Hematopoietic multipotent progenitor cell treated with erythropoietin and hydrocortisone succinate and interleukin-3 and kit ligand, for 4 days (in vitro differentiated cells): ENCODE measurements at regions not wholly inside any gene's neighbourhood (a gene's known extent, or its start where the extent isn't known, plus 50 kb on each side); places are given as distances from the start of the nearest gene placed in this dataset.
A peak's percentile ranks its signal among the peaks of the same experiment; 100 is the strongest.

Experiments used
- DNase-seq: peaks from one replicate; pipeline ENCODE4 v3.0.0-alpha.2; 2015

DNA sequence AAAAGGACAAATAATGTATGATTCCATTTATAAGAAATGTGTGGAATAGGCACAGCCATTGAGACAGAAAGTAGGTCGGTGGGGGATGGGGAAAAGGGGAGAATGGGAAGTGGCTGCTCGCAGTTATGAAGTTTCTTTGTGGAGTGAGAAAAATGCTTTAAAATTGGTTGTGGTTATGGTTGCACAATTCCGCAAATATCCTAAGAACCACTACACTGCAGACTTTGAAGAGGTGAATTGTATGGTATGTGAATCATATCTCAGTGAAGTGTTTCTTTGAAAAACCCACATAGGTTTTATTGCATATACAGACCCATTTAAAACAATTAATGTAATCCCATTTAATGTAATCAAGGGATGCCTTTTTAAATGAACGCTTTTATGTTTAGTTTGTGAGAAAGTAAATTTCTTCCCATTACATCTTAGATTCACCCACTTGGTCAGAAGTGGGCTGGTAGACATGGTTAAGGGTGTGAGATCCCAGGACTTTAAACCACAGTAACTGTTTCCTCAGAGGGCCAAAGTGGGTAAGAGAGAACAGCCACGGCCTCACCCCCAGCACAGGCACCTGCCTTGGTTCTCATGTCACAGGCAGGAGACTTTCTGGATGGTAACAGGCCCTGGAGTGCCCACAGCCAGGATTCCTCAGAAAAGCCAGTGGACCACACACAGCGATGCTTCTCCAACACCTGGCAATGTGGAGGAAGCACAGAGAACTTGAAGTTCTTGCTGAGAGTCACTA lies 119.3 kb upstream of the GJB6 start:
- DNase-seq, result no peak

DNA sequence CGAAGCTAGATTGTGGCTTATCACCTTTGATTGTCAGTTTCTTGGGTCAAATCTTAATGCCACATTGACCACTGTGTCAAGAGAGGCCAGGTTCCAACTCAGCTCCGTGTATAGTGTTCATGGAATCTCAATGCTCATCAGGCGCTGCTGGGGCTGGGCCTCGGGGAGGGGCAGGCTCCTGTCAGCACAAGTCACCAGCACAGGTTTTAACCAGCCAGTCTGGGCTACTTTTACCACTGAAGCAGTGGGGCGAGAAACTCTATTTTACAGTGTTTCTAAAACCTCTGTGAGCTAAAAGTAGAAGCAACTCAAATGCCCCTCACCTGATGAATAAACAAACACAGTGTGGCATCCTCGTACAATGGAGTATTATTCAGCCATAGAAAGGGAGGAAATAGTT lies 118.7 kb upstream of the GJB6 start:
- no peak for DNase-seq

DNA sequence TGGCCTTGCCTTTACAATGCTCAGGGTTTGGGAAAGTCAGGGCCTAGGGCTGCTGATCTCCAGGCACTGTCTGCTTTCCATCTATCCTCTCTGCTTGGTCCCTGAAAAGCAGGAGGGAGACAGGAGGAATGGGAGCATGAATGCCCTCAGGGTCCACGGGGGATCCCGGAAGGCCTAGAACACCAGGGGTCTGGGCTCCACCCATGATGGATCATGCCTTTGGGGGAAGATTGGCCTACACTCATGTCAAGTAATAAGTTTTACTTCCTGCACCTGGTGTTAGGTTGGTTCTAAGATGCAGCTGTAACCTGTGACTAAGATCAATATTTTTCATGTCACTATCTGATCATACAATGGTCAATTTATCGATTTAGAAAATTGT lies 118.3 kb upstream of the GJB6 start:
- DNase-seq, result no peak

DNA sequence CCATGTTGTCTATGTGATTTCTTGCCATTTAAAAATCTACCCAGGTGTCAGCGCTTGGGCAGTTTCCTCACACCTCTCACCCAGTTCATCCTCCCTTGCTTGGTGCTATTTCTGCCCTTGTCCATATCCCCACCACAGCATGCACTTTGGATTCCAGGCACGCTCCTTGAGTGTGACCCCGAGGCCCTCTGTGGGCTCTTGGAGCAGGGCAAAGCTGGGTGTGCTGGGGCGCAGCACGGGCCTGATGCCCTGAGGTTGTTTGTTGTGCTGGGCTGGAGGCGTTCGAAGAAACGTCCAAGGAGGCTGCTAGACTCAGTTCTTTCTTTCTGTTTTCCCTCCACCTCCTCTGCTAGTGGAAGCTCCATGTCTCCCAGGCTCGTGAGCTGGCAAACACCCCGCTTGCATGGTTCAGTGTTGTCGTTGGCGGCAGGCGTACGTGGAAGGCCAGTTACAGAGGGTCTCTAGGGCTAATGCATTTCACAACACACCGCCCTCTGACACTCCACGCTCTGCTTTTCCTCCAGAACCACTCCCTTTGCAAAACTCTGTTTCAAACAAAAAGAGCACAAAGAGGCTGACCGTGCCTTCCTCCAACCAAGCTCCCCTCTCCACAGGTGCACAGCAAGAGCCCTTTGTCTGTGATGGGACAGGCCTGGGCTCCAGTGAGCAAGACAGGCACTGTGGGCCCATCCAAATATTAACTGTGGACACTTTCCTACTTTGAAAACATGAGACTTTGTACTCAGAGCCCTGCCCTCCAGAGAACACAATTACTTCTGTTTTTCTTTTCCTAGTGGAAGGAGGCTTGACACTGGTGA lies 117.7 kb upstream of the GJB6 start:
- no peak for DNase-seq

DNA sequence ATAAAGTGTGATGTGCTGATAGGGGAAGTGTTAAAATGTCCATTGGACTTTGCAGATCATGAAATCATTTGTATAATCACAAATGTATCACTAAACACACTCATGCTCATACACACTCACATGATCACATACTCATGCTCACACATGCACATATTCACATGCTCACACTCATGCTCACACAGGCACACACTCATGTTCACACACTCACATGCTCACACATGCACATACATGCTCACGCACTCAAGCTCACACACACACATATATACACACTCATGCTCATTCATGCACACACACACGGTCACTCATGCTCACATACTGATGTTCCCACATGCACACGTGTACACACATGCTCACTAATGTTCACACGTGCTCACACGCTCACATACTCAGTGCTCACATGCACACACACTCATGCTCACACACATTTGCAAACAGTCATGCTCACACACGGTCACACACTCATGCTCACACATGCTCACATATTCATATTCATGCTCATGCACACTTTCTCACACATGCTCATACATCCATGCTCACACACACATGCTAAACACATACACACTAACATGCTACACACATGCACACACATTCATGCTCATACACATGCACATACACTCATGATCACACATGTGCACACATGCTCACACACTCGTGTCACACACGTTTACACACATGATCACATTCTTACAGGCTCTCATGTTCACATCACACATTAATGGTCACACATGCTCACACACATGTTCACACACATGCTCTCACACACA lies 116.7 kb upstream of the GJB6 start:
- no peak for DNase-seq

DNA sequence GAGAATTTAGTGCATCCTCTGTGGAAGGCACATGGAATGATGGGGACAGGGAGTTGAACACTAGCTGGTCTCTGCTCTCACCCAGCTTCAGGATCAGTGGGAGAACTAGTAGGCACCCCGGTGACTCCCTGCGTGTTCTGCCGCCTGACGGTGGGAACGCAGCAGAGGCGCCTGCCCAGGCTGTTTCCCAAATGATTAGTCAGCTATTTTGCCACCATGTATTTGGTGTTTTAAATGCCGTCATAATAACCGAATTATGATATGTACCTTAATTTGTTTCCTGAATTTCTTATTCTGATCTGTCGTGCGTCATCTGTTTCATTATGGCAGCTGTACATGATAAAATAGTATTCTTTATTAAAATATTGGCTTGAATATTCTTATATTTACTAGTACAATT lies 115.9 kb upstream of the GJB6 start:
- no peak for DNase-seq

DNA sequence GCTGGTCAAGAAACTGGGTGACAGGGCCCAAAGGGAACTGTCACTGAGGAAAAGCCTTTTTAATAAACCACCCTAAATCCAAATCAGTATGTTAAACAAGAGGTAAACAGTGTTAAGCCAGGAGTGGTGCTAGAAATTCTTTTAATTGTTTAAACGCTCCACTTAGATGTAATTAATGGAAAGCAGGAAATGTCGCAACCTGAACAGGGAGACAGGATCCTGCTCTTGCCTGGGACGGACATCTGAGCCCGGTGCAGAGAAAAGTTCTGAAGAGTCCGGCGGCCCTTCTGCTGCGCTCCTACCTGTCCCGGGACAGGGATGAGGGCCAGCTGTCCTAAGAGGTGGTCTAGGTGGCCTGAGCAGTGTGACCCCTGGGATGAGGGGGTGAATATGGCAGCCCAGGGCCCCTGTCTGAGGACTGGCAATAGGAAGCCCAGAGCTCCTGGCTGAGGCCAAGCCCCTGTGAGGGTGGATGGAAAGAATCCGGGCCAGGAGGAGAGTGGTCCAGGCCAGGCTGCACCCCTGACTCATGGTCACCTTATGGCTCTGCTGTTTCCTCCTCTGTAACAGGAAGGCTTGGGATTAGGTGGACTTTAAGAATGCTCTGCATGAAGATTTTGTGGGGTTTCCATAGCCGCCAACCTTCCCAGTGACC lies 112.8 kb upstream of the GJB6 start:
- no peak for DNase-seq

DNA sequence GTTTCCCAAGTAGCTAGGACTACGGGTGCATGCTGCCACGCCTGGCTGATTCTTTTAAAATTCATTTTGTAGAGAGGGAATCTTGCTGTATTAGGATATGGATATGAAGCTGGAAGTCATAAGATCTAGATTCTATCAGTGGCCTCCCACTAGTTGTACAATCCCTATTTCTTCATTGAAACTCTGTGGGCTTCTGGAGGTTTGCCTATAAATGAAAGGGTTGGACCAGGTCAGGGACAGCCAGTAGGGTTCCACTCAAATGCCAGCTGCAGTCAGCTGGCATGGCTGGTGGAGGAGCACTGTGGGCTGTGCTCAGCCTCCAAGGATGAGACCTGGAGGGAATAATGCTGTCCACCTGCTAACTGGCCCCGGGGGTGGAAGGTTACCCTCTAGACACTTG lies 110.2 kb upstream of the GJB6 start:
- no peak for DNase-seq

DNA sequence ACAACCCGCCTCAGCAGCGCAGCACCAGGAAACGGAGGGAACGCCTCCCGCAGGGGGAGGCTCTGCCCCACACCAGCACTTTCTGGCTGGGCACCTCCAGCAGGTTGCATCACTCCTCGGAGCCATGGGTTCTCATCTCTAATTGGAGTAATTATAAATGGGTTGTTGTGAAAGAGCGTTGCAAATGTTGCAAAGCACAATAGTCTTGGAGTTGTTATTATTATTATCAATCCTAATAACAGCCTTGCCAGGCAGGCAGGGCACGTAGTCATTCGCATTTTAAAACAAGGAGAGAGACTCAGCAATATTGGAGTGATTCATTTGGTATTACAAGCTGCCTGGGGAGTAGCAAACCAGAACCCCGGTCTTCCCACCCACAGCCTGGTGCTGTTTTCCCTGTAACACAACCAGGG lies 108.6 kb upstream of the GJB6 start:
- peak; percentile 17 for DNase-seq

DNA sequence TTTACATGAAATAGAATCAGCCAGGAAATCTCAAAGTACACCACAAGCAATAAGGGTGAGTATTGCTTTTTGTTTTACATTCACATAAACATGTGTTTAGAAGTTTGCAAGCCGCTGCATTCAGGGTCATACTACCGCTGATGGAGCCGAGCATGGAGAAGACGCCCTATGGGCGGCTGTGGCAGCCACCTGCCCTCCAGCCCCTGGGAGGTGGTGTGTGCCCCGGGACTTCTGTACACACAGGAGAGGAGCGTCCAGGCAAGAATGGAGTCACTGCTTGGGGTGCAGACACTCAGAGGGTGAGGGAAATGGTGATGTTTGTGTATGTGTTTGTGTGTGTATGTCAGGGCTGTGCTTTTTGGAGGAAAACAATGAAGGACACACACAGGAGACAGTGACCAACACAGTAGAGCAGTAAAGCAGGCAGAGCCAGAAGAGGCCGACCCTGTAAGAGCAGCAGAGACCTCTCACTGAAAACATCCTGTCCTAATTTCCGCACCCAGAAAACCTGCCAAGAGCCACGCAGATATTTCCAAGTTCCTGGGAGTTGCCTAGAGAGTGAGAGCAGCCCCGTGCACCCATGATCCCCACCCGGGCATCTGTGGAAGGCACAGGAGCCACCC lies 108.1 kb upstream of the GJB6 start:
- DNase-seq, result no peak

DNA sequence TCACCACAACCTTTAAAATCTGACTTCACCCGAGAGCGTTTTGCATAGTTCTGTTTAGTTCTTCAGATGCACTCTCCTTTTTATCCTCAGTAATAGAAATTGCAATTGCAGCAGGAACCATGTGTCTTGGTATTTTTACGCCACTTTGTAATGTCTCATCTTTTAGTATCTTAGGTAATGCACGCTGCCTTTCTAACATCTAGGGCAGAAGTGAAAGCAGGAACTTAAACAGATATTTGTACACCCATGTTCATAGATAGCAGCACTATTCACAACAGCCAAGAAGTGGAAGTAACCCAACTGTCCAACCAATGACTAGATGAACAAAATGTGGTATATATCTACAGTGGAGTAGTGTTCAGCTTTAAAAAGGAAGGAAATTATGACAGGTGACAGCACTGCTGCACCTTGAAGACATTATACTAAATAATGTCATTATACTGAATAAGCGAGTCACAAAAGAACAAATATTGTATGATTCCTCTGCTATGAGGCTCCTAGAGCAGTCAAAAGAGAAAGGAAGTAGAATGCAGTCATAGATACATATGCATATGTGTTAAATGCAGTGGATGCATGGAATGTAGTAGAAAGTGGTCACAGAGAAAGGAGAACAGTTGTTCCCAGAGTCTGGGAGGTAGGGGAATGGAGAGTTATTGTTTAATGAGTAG lies 105.9 kb upstream of the GJB6 start:
- peak; percentile 19 for DNase-seq

DNA sequence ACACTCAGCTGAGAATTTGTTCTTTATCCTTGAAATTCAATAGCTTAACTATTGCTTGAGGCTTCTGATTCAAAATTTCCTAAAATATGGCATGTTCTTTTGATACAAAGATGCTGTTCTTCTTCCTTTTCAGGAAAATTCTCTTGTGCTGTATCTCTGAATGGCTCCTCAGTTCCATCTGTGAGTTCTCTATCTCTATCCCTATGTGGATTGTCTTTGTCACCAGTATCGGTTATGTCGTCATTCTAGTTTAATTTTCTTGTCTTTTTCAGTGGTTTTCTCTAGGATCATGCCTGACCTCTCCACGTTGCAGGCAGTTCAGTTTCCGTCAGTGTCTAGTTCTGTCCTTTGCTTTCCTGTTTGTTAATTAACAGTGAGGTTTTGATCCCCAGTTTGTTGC lies 104.6 kb upstream of the GJB6 start:
- DNase-seq, result no peak

DNA sequence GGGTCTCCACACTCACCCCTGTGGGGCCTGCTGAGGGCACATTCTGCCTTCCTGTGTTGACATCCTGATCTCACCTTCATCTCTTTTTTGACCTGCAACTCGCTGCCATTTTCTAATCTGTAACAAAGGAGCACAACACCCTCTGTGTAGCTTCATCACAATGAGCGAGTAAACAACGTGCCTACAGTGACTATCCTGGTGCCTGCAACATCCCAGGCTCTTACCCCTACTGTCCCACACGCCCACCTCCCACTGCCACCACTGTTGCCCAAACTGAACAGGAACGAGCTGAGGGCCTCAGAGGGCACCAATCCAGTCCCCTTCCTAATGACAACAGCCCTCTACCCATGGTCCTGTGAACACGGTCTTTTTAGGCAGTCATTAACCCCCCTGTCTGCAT lies 102.2 kb upstream of the GJB6 start:
- no peak for DNase-seq

DNA sequence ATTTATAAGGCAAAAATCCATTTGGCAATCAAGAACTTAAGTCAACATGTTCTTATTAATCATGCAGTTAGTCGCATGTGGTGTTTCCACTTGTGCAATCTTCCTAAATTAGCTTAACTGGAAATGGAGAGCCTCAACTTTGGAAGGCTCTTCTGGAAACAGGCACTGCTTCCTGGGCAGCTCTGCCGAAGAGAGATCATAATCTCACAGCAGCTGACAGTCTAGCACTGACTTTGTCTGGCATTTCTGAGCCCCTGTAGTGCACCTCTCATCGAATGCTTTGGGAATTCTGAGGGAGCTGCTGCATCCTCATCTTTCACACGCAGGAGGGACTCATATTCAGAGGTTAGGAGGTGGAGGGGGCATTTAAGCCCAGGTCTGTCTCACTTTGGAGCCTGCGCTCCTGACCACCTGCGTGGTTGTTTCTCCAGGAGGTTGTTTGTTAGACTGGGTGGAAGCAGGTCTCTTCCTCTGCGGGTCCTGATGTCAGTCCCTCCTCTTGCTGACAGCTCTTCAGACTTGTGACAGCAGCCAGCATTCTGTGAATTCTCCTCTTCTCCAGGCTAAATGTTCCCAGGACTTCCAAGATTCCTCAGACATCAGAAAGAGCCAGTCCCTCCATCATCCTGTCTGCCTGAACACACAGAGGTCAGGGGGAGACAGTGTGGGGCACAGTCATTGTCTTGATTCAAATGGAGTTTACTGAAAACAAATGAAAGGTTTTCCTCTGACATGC lies 100.4 kb upstream of the GJB6 start:
- DNase-seq, result no peak

DNA sequence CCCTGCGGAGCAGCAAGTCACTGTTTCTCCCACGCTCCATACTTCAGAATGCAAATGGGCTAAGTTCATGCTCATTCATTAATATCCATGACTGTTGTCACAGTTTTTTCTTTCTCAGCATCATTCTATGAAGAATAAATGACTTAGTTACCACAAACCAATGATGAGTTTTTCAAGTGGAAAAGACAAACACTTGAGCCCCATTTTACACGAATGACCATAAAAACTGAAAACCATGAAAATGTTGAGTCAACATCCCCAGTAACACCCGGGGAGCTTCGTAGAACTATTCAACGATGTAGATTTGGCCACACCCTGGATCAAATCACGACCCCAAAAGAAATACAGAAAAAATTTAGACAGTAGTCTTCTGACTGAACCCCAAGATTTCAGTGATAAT lies 99.8 kb upstream of the GJB6 start:
- no peak for DNase-seq

DNA sequence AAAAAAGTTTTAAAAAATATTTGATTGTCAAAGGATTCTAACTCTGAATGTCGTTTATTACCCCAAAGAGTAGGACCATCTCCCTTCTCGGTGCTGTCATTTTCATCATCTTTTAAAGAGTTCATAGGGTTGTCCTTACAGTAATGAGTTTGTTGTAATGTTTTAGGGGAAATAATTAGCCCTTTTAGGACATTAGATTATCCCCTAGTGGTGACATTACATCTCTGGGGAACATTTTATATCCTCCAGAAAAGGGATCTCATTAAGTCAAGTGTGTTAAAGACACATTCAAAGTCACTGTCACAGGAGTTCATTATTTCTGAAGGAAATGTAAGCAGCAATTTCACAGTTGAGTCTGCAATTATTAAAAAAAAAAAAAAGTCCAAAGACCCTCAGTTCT lies 99.3 kb upstream of the GJB6 start:
- no peak for DNase-seq

DNA sequence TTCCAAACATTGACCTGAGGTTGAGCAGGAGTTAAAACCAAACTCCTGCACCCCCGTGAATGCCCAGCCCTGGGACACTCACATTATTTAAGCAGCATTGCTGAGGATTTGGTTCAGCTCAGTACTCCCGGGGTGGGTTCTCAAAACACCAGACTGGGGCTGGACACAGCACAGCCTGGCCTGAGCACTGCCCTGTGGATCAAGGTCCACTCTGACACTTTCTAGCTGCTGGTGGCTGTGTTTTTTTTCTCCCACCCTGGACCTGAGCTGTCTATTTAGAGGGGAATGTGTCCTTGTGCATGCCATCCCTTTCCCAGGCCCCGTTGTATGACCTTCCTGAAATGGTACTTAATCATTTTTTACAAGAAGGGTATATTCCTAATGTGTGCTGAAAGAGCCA lies 94.7 kb upstream of the GJB6 start:
- DNase-seq, result no peak

DNA sequence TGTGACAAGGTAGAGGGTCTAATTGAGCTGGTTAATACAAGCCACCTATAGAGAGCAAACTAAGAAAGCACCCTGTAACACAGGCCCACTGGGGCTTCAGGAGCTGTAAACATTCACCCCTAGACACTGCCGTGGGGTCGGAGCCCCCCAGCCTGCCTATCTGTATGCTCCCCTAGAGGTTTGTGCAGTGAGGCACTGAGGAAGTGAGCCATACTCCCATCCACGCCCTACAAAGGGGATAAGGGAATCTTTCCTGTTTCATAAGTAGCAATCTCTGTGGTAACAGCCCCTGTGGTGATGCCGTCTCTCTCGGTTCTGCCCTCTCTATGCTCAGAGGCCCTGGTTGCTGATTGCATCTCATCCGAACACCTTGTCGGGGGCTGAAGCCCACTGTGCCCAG lies 94.2 kb upstream of the GJB6 start:
- DNase-seq, result no peak

DNA sequence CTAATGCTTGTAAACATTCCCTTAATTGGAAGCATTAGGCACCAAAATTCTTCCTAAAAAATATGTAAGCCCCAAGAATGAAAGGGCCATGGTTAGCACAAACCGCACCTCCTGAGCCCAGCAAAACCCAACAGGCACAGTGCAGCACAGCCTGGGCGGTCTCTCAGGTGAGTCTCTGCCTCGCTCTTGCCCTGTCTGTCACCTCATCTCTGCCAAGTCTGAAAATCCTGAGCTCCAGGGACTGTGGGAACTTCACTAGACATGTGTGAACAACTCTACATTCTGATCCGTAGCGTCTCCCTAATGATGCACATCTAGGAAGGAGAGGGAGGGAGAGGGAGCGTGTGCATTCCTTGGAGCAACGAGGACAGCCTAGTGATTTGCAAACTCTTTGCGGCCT lies 88.8 kb upstream of the GJB6 start:
- no peak for DNase-seq

DNA sequence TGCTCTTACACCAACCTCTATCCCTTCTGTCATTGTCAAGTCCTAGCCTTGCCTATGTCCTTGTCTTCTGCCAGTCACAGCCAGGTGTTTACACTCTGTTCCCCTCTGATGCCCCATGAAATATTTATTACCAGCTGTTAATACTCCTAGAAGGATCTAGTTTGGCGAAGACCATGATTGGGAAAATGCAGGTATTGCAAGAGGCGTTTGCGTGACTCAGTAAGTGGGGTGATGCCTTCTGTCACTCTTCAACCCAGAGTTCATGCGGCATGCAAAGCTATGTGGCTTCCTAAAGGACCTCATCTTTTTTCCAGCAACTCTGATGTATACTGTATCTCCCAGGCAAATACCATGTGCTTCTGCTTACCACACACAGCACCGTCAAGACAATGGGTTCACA lies 81.8 kb upstream of the GJB6 start:
- no peak for DNase-seq

DNA sequence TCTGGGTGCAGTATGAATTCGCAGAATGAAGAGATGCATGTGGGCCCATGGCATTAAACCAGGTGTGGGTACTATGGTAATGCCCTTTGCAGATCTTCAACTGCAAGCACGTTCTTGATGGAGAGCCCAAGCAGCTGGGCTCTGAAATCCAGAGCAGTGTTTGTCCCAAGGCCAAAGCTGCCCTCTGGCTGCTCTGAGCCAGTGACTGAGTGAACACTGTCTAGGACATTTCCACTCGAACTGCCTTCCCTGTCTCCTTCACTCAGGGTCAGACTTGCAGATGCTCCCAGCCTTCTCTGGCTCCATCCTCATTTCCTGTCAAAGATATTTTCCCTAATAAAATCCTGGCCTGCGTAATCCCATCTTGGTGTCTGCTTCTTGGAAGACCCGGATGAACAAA lies 80.2 kb upstream of the GJB6 start:
- no peak for DNase-seq

DNA sequence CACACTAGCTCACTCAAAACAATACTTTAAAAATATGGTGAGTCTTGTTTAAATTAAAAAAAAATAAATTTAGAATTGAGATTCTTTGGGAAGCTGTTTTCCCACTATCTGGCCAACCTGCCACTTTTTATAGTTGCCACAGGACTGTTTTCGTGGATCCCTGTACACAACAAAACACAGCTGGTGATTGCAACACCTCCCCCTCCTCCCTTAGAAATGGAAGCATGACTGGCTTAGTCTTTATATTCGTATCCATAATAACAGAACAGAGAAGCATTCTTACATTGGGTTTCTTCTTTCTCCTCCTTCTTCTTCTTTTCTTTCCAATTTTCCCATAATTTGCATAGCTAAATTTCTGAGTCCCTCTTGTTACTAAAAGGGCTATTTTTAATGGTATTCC lies 79.5 kb upstream of the GJB6 start:
- DNase-seq, result no peak
